ENCODE measurements at regions not wholly inside any gene's neighbourhood (a gene's known extent, or its start where the extent isn't known, plus 50 kb on each side); places are given as distances from the start of the nearest gene placed in this dataset.

- Mint-ChIP-seq H3K36me3 (no peaks in the 10 kb centered on the region), H3K27me3 (ENCODE audit: low read depth) (no peaks in the 10 kb centered on the region), H3K27ac (no peak overlapping the region), H3K4me3 (no peak overlapping the region), H3K4me1 (no peaks in the 10 kb centered on the region), H3K9me3 (peaks cover 33% of the 10 kb centered on the region)
- TF ChIP-seq, protein P1, sequence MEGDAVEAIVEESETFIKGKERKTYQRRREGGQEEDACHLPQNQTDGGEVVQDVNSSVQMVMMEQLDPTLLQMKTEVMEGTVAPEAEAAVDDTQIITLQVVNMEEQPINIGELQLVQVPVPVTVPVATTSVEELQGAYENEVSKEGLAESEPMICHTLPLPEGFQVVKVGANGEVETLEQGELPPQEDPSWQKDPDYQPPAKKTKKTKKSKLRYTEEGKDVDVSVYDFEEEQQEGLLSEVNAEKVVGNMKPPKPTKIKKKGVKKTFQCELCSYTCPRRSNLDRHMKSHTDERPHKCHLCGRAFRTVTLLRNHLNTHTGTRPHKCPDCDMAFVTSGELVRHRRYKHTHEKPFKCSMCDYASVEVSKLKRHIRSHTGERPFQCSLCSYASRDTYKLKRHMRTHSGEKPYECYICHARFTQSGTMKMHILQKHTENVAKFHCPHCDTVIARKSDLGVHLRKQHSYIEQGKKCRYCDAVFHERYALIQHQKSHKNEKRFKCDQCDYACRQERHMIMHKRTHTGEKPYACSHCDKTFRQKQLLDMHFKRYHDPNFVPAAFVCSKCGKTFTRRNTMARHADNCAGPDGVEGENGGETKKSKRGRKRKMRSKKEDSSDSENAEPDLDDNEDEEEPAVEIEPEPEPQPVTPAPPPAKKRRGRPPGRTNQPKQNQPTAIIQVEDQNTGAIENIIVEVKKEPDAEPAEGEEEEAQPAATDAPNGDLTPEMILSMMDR (IDR thresholded peaks at IDR 0.05; ENCODE audit: unreplicated experiment): no peak
- DNase-seq (ENCODE audit: low spot score in 2 of 2, unreplicated experiment in 2 of 2): no peak
These were observed 157.3 kb downstream of the SLCO1B3 start for GRCh38 chr12:20967756-20968155.

DNA sequence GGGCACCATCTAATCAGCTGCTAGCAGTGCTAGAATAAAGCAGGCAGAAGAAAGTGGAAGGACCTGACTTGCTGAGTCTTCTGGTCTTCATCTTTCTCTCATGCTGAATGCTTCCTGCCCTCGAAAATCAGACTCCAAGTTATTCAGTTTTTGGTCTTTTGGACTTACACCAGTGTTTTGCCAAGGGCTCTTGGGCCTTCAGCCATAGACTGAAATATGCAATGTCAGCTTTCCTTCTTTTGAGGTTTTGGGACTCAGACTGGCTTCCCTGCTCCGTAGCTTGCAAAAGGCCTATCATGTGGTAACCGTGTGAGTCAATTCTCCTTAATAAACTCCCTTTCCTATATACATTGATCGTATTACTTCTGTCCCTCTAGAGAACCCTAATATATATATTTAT, 159.3 kb downstream of the SLCO1B3 start:
- Mint-ChIP-seq H3K4me1 (no peaks in the 10 kb centered on the region), H3K4me3 (no peak overlapping the region), H3K27me3 (ENCODE audit: low read depth) (no peaks in the 10 kb centered on the region), H3K27ac (no peak overlapping the region), H3K36me3 (no peaks in the 10 kb centered on the region), H3K9me3 (peaks cover 34% of the 10 kb centered on the region)
- TF ChIP-seq, protein P1 (IDR thresholded peaks at IDR 0.05; ENCODE audit: unreplicated experiment): no peak
- no peak for DNase-seq (ENCODE audit: low spot score in 2 of 2, unreplicated experiment in 2 of 2)

DNA sequence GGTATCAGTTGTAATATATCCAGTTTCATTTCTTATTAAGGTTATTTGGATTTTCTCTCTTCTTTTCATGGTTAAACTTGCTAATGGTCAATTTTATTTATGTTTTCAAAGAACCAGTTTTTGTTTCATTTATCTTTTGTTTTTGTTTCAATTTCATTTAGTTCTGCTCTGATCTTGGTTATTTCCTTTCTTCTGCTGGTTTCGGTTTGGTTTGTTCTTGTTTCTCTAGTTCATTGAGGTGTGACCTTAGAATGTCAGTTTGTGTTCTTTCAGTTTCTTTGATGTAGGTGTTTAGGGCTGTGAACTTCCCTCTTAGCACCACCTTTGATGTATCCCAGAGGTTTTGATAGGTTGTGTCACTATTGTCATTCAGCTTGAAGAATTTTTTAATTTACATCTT, 145.6 kb upstream of the SLCO1B1 start:
- DNase-seq (ENCODE audit: low spot score in 2 of 2, unreplicated experiment in 2 of 2): no peak
- H3K9me3 Mint-ChIP-seq: peaks cover 46% of the 10 kb centered on the region
- TF ChIP-seq, protein P1 (IDR thresholded peaks at IDR 0.05; ENCODE audit: unreplicated experiment): no peak
- H3K27me3 Mint-ChIP-seq (ENCODE audit: low read depth): no peaks in the 10 kb centered on the region
- no peaks in the 10 kb centered on the region for H3K36me3 Mint-ChIP-seq
- H3K4me3 Mint-ChIP-seq: no peak overlapping the region
- H3K27ac Mint-ChIP-seq: no peak overlapping the region
- no peaks in the 10 kb centered on the region for H3K4me1 Mint-ChIP-seq

GRCh38 chr12:21001778-21002177, 129.2 kb upstream of the SLCO1B1 start:
- Mint-ChIP-seq H3K4me3 (no peak overlapping the region), H3K27ac (no peak overlapping the region), H3K9me3 (peaks cover 53% of the 10 kb centered on the region), H3K36me3 (no peaks in the 10 kb centered on the region), H3K27me3 (ENCODE audit: low read depth) (no peaks in the 10 kb centered on the region), H3K4me1 (no peaks in the 10 kb centered on the region)
- no peak for DNase-seq (ENCODE audit: low spot score in 2 of 2, unreplicated experiment in 2 of 2)
- TF ChIP-seq, protein P1 (IDR thresholded peaks at IDR 0.05; ENCODE audit: unreplicated experiment): no peak

DNA sequence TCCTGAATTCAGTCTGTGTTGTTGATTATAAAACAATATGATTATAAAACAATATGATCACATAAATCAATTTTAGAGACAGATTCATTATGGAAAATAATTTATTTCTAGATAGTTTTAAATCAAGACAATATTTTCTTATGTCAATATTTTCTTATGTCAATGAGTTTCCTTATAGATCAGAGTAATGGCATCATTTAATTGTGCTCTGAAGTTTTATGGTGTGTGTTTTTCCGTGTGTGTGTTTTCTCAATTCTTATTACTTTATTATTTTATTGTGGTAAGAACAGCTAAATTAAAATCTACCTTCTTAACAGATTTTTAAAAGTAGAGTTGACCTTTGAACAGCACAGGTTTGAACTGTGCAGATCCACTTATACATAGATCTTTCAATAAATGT, 105.3 kb upstream of the SLCO1B1 start:
- no peaks in the 10 kb centered on the region for H3K4me1 Mint-ChIP-seq
- H3K27me3 Mint-ChIP-seq (ENCODE audit: low read depth): no peaks in the 10 kb centered on the region
- peaks cover 23% of the 10 kb centered on the region for H3K9me3 Mint-ChIP-seq
- DNase-seq (ENCODE audit: low spot score in 2 of 2, unreplicated experiment in 2 of 2): no peak
- H3K27ac Mint-ChIP-seq: no peak overlapping the region
- H3K4me3 Mint-ChIP-seq: no peak overlapping the region
- no peaks in the 10 kb centered on the region for H3K36me3 Mint-ChIP-seq
- TF ChIP-seq, protein P1 (IDR thresholded peaks at IDR 0.05; ENCODE audit: unreplicated experiment): no peak

DNA sequence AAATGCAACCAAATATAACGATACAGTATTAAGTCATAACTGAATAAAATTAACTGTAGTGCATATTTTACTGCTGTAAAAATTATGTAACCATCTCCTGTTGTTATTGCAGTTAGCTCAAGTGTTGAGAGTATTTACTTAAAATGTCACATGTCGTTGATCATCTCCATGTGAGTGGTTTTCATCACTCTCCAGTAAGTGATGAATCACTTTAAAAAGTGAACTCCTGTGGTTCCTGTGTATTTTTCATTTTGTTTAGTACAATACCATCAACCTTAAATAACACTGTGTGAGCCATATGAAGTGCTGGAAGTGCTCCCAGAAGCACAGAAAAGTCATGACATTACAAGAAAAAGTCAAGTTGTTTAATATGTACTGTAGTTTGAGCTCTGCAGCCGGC, 104.7 kb upstream of the SLCO1B1 start:
- no peaks in the 10 kb centered on the region for H3K36me3 Mint-ChIP-seq
- no peaks in the 10 kb centered on the region for H3K27me3 Mint-ChIP-seq (ENCODE audit: low read depth)
- peaks cover 28% of the 10 kb centered on the region for H3K9me3 Mint-ChIP-seq
- no peaks in the 10 kb centered on the region for H3K4me1 Mint-ChIP-seq
- H3K27ac Mint-ChIP-seq: no peak overlapping the region
- H3K4me3 Mint-ChIP-seq: no peak overlapping the region
- no peak for DNase-seq (ENCODE audit: low spot score in 2 of 2, unreplicated experiment in 2 of 2)
- TF ChIP-seq, protein P1 (IDR thresholded peaks at IDR 0.05; ENCODE audit: unreplicated experiment): no peak
